Esophagus muscularis mucosa (tissue), 4 donors: ENCODE measurements at regions not wholly inside any gene's neighbourhood (a gene's known extent, or its start where the extent isn't known, plus 50 kb on each side); places are given as distances from the start of the nearest gene placed in this dataset.
A peak's percentile ranks its signal among the peaks of the same experiment; 100 is the strongest.
"Not testable (repeated sequence)": the region's sequence is repeated elsewhere in the genome, so short reads cannot be mapped to it uniquely, and the experiment has no call there.

Experiments
- DNase-seq: peaks from one replicate; pipeline ENCODE4 v3.0.0-alpha.2; 2017; ENCODE audit errors: extremely low spot score
- H3K27ac ChIP-seq, 4 donors: fragments of 200-600 bp; sonication (generic); replicated peaks in 1 of 4; 1 replicate in 3 of 4; 2 replicates in 1 of 4; pipeline ENCODE4 v1.5.1; 2016 to 2019; ENCODE audit warnings: mild to moderate bottlenecking in 1 of 4
- H3K27me3 ChIP-seq, 4 donors: fragments of 200-600 bp; sonication (generic); one replicate each; pipeline versions ENCODE4 v1.5.1 to v1.6.0; 2016 to 2019
- H3K36me3 ChIP-seq, 4 donors: fragments of 200-600 bp; sonication (generic); one replicate each; pipeline ENCODE4 v1.5.1; 2016 to 2019
- H3K4me1 ChIP-seq, 4 donors: fragments of 200-600 bp; sonication (generic); one replicate each; pipeline ENCODE4 v1.5.1; 2016 to 2019
- H3K4me3 ChIP-seq, 4 donors: fragments of 200-600 bp; sonication (generic); 1 replicate in 2 of 4; 2 replicates in 2 of 4; pipeline ENCODE4 v1.5.1; 2016 to 2019; ENCODE audit warnings: mild to moderate bottlenecking in 4 of 4, moderate library complexity in 1 of 4
- H3K9me3 ChIP-seq, 4 donors: fragments of 200-600 bp; sonication (generic); 1 replicate in 3 of 4; 2 replicates in 1 of 4; pipeline ENCODE4 v1.5.1; 2016 to 2019
- EP300 ChIP-seq: sonication (generic); formaldehyde crosslinking; IDR thresholded peaks from one replicate; pipeline ENCODE4 v1.6.1; 2017; ENCODE audit warnings: antibody characterized with exemption
- POLR2A ChIP-seq: fragments of 450-650 bp; IDR thresholded peaks from one replicate; pipeline ENCODE4 v1.6.1; 2017; ENCODE audit warnings: antibody characterized with exemption, moderate library complexity, mild to moderate bottlenecking, low read depth
- POLR2AphosphoS5 ChIP-seq, 2 donors: sonication (generic); formaldehyde crosslinking; IDR thresholded peaks; one replicate each; pipeline ENCODE4 v1.6.1; 2017; ENCODE audit warnings: antibody characterized with exemption in 2 of 2
- WGBS: methylation state at CpG from one replicate; pipeline ENCODE4 v1.1.5; 2018; 5-methylcytosine and 5-hydroxymethylcytosine counted together
- intact Hi-C: fragments of 100-400 bp; cut with DNase I; formaldehyde crosslinking; loops from one replicate; pipeline ENCODE4 v1.15.1; 2023
- TF ChIP-seq, protein P1 (sequence below), 3 experiments: fragments of 200-600 bp in 2 of 3; fragments of 450-650 bp in 1 of 3; sonication (generic) in 2 of 3; IDR thresholded peaks; one replicate each; pipeline ENCODE4 v1.5.1; 2017 to 2019; ENCODE audit warnings: antibody characterized with exemption in 3 of 3, mild to moderate bottlenecking in 2 of 3, moderate library complexity in 1 of 3

DNA sequence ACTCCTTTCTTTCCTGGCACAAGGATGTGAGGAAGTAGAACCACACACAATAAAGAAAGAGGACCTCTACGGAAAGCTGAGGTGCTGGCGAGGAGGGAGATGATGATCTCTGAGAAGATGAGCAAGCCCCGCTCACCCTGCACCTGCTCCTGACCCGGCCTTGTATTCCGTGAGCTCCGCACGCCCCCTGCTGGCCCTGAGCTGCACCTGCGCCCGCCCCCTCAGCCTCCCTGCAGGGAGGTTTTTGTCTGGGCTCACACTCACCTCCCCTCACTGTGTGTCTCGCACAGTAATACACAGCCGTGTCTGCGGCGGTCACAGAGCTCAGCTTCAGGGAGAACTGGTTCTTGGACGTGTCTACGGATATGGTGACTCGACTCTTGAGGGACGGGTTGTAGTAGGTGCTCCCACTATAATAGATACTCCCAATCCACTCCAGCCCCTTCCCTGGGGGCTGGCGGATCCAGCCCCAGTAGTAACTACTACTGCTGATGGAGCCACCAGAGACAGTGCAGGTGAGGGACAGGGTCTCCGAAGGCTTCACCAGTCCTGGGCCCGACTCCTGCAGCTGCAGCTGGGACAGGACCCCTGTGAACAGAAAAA, 895.1 kb downstream of the TMEM121 start:
- intact Hi-C loops, result not testable (repeated sequence)
- 70% methylated on average over 8 of the region's 20 CpGs for WGBS

DNA sequence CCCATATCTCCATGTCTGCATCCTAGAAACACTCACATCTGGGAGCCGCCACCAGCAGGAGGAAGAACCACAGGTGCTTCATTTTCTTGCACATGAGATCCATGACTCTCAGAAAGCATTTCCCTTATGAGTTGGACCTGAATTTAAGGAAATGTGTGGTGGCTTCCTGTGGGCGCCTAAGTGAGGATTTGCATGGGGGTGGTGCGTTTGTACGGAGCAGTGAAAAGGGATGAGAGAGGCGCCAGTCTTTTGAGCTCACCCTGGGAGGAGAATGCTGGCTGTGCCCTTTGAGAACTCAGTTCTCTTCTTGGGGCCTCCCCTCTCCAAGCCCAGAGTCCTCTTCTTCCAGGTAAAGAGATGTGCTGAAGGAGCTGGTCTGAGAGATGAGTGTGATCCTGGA, 895.7 kb downstream of the TMEM121 start:
- Histone ChIP-seq H3K27ac (no peak overlapping the region), H3K27me3 (peaks cover 0 to 17% (median 0%) of the 10 kb centered on the region in 4 donors), H3K4me3 (no peak overlapping the region), H3K4me1 (no peaks in the 10 kb centered on the region), H3K36me3 (no peaks in the 10 kb centered on the region), H3K9me3 (no peaks in the 10 kb centered on the region)
- intact Hi-C loops, result no loop called here
- TF ChIP-seq POLR2AphosphoS5 (IDR thresholded peaks at IDR 0.05), result no peak
- no peak for TF ChIP-seq POLR2A
- TF ChIP-seq, protein P1, sequence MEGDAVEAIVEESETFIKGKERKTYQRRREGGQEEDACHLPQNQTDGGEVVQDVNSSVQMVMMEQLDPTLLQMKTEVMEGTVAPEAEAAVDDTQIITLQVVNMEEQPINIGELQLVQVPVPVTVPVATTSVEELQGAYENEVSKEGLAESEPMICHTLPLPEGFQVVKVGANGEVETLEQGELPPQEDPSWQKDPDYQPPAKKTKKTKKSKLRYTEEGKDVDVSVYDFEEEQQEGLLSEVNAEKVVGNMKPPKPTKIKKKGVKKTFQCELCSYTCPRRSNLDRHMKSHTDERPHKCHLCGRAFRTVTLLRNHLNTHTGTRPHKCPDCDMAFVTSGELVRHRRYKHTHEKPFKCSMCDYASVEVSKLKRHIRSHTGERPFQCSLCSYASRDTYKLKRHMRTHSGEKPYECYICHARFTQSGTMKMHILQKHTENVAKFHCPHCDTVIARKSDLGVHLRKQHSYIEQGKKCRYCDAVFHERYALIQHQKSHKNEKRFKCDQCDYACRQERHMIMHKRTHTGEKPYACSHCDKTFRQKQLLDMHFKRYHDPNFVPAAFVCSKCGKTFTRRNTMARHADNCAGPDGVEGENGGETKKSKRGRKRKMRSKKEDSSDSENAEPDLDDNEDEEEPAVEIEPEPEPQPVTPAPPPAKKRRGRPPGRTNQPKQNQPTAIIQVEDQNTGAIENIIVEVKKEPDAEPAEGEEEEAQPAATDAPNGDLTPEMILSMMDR (IDR thresholded peaks at IDR 0.05), result no peak
- TF ChIP-seq EP300, result no peak
- 43% methylated on average over 5 of the region's 5 CpGs for WGBS
- DNase-seq, result no peak

More for the DNA sequence above, 895.1 kb downstream of the TMEM121 start:
- TF ChIP-seq, protein P1 (IDR thresholded peaks at IDR 0.05), result peak in 1 of 3 experiments; percentile 50
- H3K27ac ChIP-seq, H3K4me3 ChIP-seq, H3K9me3 ChIP-seq, H3K4me1 ChIP-seq, H3K36me3 ChIP-seq, DNase-seq: not testable (repeated sequence)
- peaks cover 0 to 17% (median 0%) of the 10 kb centered on the region in 4 donors for H3K27me3 ChIP-seq

DNA sequence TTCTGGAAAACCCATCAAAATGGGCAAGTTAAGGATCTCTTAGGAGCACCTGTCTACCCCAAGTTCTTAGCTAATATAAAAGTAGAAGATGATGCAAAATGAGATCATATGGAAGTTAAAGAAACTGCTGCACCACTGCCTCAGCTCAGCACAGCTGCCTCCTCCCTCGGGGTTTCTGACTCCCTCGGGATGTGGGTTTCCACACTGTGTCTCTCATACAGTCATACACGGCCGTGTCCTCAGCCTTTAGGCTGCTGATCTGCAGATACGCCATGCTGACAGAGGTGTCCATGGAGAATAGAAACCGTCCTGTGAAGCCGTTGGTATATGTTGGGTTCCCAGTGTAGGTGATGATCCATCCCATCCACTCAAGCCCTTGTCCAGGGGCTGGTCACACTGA, 898.8 kb downstream of the TMEM121 start:
- WGBS, result 72% methylated on average over 7 of the region's 7 CpGs
- not testable (repeated sequence) for DNase-seq

DNA sequence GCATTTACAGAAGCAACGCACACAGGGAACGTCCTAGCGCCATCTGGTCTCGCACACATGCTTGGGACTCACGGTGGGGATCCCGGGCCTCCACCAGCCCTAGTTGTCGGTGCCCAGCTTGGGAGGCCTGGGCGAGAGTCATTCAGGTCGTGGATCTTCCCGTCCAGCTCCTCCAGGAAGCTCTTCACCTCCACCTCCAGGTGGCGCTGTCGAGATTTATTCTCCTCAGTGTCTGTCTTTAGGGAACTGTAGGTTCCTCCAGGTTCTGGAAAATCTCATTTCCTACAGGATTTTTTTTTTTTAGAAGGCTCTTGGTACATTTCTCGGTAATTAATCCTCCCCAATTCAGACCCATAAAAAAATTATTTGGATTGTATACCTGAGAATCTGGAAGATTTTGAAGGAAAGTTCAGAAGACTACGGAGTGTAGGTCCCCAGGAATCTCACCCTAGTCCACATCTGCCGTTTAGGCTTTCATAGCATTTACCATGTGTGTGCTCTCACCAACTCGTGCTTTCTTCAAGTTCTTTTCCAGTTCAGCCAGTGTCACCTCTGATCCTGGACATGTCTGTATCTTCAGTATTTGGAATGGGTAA, 910.0 kb downstream of the TMEM121 start:
- DNase-seq, result no peak
- H3K4me1 ChIP-seq, result no peaks in the 10 kb centered on the region
- no peaks in the 10 kb centered on the region for H3K9me3 ChIP-seq
- H3K27ac ChIP-seq, result no peak overlapping the region
- H3K36me3 ChIP-seq, result no peaks in the 10 kb centered on the region
- intact Hi-C loops, result no loop called here
- TF ChIP-seq POLR2A, result no peak
- no peak for TF ChIP-seq EP300
- TF ChIP-seq, protein P1 (IDR thresholded peaks at IDR 0.05), result peak in 1 of 3 experiments; percentile 35
- no peak for TF ChIP-seq POLR2AphosphoS5 (IDR thresholded peaks at IDR 0.05)
- 52% methylated on average over 16 of the region's 16 CpGs for WGBS
- peaks cover 0 to 28% (median 0%) of the 10 kb centered on the region in 4 donors for H3K27me3 ChIP-seq
- H3K4me3 ChIP-seq, result no peak overlapping the region

More for the DNA sequence above, 898.8 kb downstream of the TMEM121 start:
- H3K36me3 ChIP-seq, intact Hi-C loops, H3K4me3 ChIP-seq, H3K27ac ChIP-seq, H3K4me1 ChIP-seq, H3K9me3 ChIP-seq: not testable (repeated sequence)
- H3K27me3 ChIP-seq, result peaks cover 0 to 17% (median 0%) of the 10 kb centered on the region in 4 donors

DNA sequence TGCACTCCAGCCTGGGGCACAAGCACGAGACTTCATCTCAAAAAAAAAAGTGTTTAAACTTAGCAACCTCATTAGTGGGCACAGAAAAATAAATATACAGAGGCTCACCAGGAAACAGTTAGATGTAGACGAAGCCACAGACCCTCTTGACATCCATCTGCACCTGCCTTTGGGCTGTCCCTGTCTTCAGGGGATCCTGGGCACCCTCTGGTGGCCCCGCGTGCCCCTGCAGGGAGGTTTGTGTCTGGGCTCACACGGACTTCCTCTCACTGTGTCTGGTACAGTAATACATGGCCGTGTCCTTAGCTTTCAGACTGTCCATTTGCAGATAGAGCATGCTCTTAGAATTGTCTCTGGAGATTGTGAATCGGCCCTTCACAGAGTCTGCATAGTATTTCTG, 916.5 kb downstream of the TMEM121 start:
- Histone ChIP-seq H3K27me3 (peaks cover 0 to 19% (median 0%) of the 10 kb centered on the region in 4 donors), H3K4me1 (no peaks in the 10 kb centered on the region), H3K27ac (no peak overlapping the region), H3K4me3 (no peak overlapping the region), H3K9me3 (no peaks in the 10 kb centered on the region), H3K36me3 (no peaks in the 10 kb centered on the region)
- intact Hi-C loops, result no loop called here
- DNase-seq, result no peak
- no peak for TF ChIP-seq POLR2AphosphoS5 (IDR thresholded peaks at IDR 0.05)
- TF ChIP-seq, protein P1 (IDR thresholded peaks at IDR 0.05), result no peak
- TF ChIP-seq POLR2A, result no peak
- no peak for TF ChIP-seq EP300
- 38% methylated on average over 5 of the region's 7 CpGs for WGBS
